Upper lobe of right lung (tissue), 1 donor: ENCODE measurements at regions not wholly inside any gene's neighbourhood (a gene's known extent, or its start where the extent isn't known, plus 50 kb on each side); places are given as distances from the start of the nearest gene placed in this dataset.

Source experiments
- ATAC-seq: fragments of 200-7000 bp; cut with Tn5 transposase; one replicate; pipeline ENCODE4 v1.9.1; 2020; ENCODE audit warnings: mild to moderate bottlenecking, moderate library complexity
- DNase-seq: peaks from one replicate; pipeline ENCODE4 v3.0.0-alpha.2; 2020
- H3K27ac ChIP-seq: fragments of 200-600 bp; one replicate; pipeline ENCODE4 v1.8.0; 2022
- H3K27me3 ChIP-seq: fragments of 200-600 bp; one replicate; pipeline ENCODE4 v1.8.0; 2022; ENCODE audit warnings: mild to moderate bottlenecking
- H3K36me3 ChIP-seq: fragments of 200-600 bp; one replicate; pipeline ENCODE4 v1.8.0; 2022
- H3K4me1 ChIP-seq: fragments of 200-600 bp; one replicate; pipeline ENCODE4 v1.8.0; 2022
- H3K4me3 ChIP-seq: fragments of 200-600 bp; one replicate; pipeline ENCODE4 v1.8.0; 2022; ENCODE audit warnings: mild to moderate bottlenecking
- H3K9me3 ChIP-seq: fragments of 200-600 bp; one replicate; pipeline ENCODE4 v1.8.0; 2022
- CTCF ChIP-seq: fragments of 200-600 bp; IDR thresholded peaks from one replicate; pipeline ENCODE4 v1.8.0; 2022; ENCODE audit warnings: antibody characterized with exemption
- intact Hi-C: fragments of 100-400 bp; cut with DNase I; formaldehyde crosslinking; loops from one replicate; pipeline ENCODE4 v1.11.0; 2022
- donor health status: DM: no; HTN: yes; CAD: no; lungs with severe emphysema.

GRCh38 chr12:33555128-33555527 is 115.5 kb upstream of the SYT10 start:
- no peaks in the 10 kb centered on the region for H3K9me3 ChIP-seq
- no peak for TF ChIP-seq CTCF
- no peaks in the 10 kb centered on the region for H3K4me1 ChIP-seq
- intact Hi-C loops = no loop called here
- no peaks in the 10 kb centered on the region for H3K27me3 ChIP-seq
- H3K36me3 ChIP-seq = no peaks in the 10 kb centered on the region
- no peak overlapping the region for H3K27ac ChIP-seq
- H3K4me3 ChIP-seq = no peak overlapping the region
- ATAC-seq = no peak
- DNase-seq = no peak

- H3K27ac ChIP-seq = no peak overlapping the region
- TF ChIP-seq CTCF = no peak
- no peaks in the 10 kb centered on the region for H3K27me3 ChIP-seq
- no peak overlapping the region for H3K4me3 ChIP-seq
- DNase-seq (no peak), ATAC-seq (no peak)
- H3K9me3 ChIP-seq = no peaks in the 10 kb centered on the region
- no peaks in the 10 kb centered on the region for H3K4me1 ChIP-seq
- no peaks in the 10 kb centered on the region for H3K36me3 ChIP-seq
- intact Hi-C loops = no loop called here
These were observed 121.1 kb upstream of the SYT10 start for GRCh38 chr12:33560653-33561208.

- intact Hi-C loops = no loop called here
- no peak for ATAC-seq
- H3K4me3 ChIP-seq = no peak overlapping the region
These were observed 122.8 kb upstream of the SYT10 start for GRCh38 chr12:33562401-33562800.

GRCh38 chr12:33566403-33566802 is 126.8 kb upstream of the SYT10 start:
- Histone ChIP-seq H3K4me1 (no peaks in the 10 kb centered on the region), H3K36me3 (no peaks in the 10 kb centered on the region), H3K27me3 (no peaks in the 10 kb centered on the region), H3K9me3 (no peaks in the 10 kb centered on the region), H3K27ac (no peak overlapping the region), H3K4me3 (no peak overlapping the region)
- DNase-seq = no peak
- no peak for ATAC-seq
- intact Hi-C loops = no loop called here
- TF ChIP-seq CTCF = no peak

More at GRCh38 chr12:33562401-33562800, 122.8 kb upstream of the SYT10 start:
- Histone ChIP-seq H3K27ac (no peak overlapping the region), H3K4me1 (no peaks in the 10 kb centered on the region), H3K36me3 (no peaks in the 10 kb centered on the region), H3K27me3 (no peaks in the 10 kb centered on the region), H3K9me3 (no peaks in the 10 kb centered on the region)
- no peak for DNase-seq
- TF ChIP-seq CTCF = no peak

GRCh38 chr12:33575346-33575745 is 135.7 kb upstream of the SYT10 start:
- TF ChIP-seq CTCF = no peak
- Histone ChIP-seq H3K27ac (no peak overlapping the region), H3K27me3 (no peaks in the 10 kb centered on the region), H3K9me3 (no peaks in the 10 kb centered on the region), H3K4me1 (no peaks in the 10 kb centered on the region), H3K4me3 (no peak overlapping the region), H3K36me3 (no peaks in the 10 kb centered on the region)
- intact Hi-C loops = no loop called here
- DNase-seq (no peak), ATAC-seq (no peak)

- H3K4me3 ChIP-seq = no peak overlapping the region
- ATAC-seq = no peak
- TF ChIP-seq CTCF = no peak
- intact Hi-C loops = no loop called here
- H3K27me3 ChIP-seq = no peaks in the 10 kb centered on the region
- H3K4me1 ChIP-seq = no peaks in the 10 kb centered on the region
- no peak for DNase-seq
- no peaks in the 10 kb centered on the region for H3K9me3 ChIP-seq
- H3K27ac ChIP-seq = no peak overlapping the region
- H3K36me3 ChIP-seq = no peaks in the 10 kb centered on the region
These were observed 142.0 kb upstream of the SYT10 start for GRCh38 chr12:33581613-33582122.
